ENCODE measurements at regions not wholly inside any gene's neighbourhood (a gene's known extent, or its start where the extent isn't known, plus 50 kb on each side); places are given as distances from the start of the nearest gene placed in this dataset.
"Not testable (repeated sequence)": the region's sequence is repeated elsewhere in the genome, so short reads cannot be mapped to it uniquely, and the experiment has no call there.

- no peak for DNase-seq
Observed at GRCh38 chr6:119524410-119524809, 174.8 kb upstream of the MAN1A1 start.

GRCh38 chr6:119523556-119523955 is 174.0 kb upstream of the MAN1A1 start:
- no peak for DNase-seq

GRCh38 chr6:119521251-119521650 is 171.7 kb upstream of the MAN1A1 start:
- no peak for DNase-seq

GRCh38 chr6:119517428-119517827 is 167.9 kb upstream of the MAN1A1 start:
- no peak for DNase-seq

- no peak for DNase-seq
Observed at GRCh38 chr6:119514345-119514744, 164.8 kb upstream of the MAN1A1 start.

GRCh38 chr6:119511024-119511423 is 161.5 kb upstream of the MAN1A1 start:
- no peak for DNase-seq

- DNase-seq: no peak
Observed at GRCh38 chr6:119510246-119510645, 160.7 kb upstream of the MAN1A1 start.

GRCh38 chr6:119506631-119507174 is 157.1 kb upstream of the MAN1A1 start:
- DNase-seq: no peak

- no peak for DNase-seq
Observed at GRCh38 chr6:119501798-119502483, 152.4 kb upstream of the MAN1A1 start.

- no peak for DNase-seq
Observed at GRCh38 chr6:119499797-119500196, 150.2 kb upstream of the MAN1A1 start.

- DNase-seq: no peak
Observed at GRCh38 chr6:119497988-119498727, 148.6 kb upstream of the MAN1A1 start.

GRCh38 chr6:119495230-119495683 is 145.7 kb upstream of the MAN1A1 start:
- DNase-seq: no peak

GRCh38 chr6:119493980-119494379 is 144.4 kb upstream of the MAN1A1 start:
- no peak for DNase-seq

GRCh38 chr6:119491112-119491511 is 141.6 kb upstream of the MAN1A1 start:
- DNase-seq: not testable (repeated sequence)

GRCh38 chr6:119490050-119490449 is 140.5 kb upstream of the MAN1A1 start:
- not testable (repeated sequence) for DNase-seq

GRCh38 chr6:119484598-119484997 is 135.0 kb upstream of the MAN1A1 start:
- DNase-seq: no peak

- no peak for DNase-seq
Observed at GRCh38 chr6:119483908-119484307, 134.3 kb upstream of the MAN1A1 start.

GRCh38 chr6:119482850-119483285 is 133.3 kb upstream of the MAN1A1 start:
- no peak for DNase-seq

- no peak for DNase-seq
Observed at GRCh38 chr6:119481976-119482375, 132.4 kb upstream of the MAN1A1 start.

- no peak for DNase-seq
Observed at GRCh38 chr6:119480961-119481497, 131.5 kb upstream of the MAN1A1 start.

GRCh38 chr6:119479860-119480655 is 130.5 kb upstream of the MAN1A1 start:
- no peak for DNase-seq

GRCh38 chr6:119476554-119476953 is 127.0 kb upstream of the MAN1A1 start:
- no peak for DNase-seq

- DNase-seq: no peak
Observed at GRCh38 chr6:119476024-119476423, 126.5 kb upstream of the MAN1A1 start.

All from activated CD4-positive, alpha-beta T cell treated with anti-CD3 and anti-CD28 coated beads, Interleukin-2, amount 50 U/mL, for 1 hour (primary cell).